Activated naive CD4-positive, alpha-beta T cell treated with anti-CD3 and anti-CD28 coated beads, Interleukin-2, amount 50 U/mL, for 24 hours (primary cell): ENCODE measurements at regions not wholly inside any gene's neighbourhood (a gene's known extent, or its start where the extent isn't known, plus 50 kb on each side); places are given as distances from the start of the nearest gene placed in this dataset.
"Not testable (repeated sequence)": the region's sequence is repeated elsewhere in the genome, so short reads cannot be mapped to it uniquely, and the experiment has no call there.

Experiments used
- H3K27ac Mint-ChIP-seq: one replicate; pipeline ENCODE4 v1.8.0; 2021; ENCODE audit warnings: mild to moderate bottlenecking, mixed read lengths
- H3K27me3 Mint-ChIP-seq: one replicate; pipeline ENCODE4 v1.8.0; 2021; ENCODE audit warnings: mixed read lengths
- H3K36me3 Mint-ChIP-seq: one replicate; pipeline ENCODE4 v1.8.0; 2021; ENCODE audit warnings: mixed read lengths
- H3K4me1 Mint-ChIP-seq: one replicate; pipeline ENCODE4 v1.8.0; 2021; ENCODE audit warnings: mixed read lengths
- H3K4me3 Mint-ChIP-seq: one replicate; pipeline ENCODE4 v1.8.0; 2021; ENCODE audit warnings: mild to moderate bottlenecking, mixed read lengths
- H3K9me3 Mint-ChIP-seq: one replicate; pipeline ENCODE4 v1.8.0; 2021; ENCODE audit warnings: mixed read lengths

DNA sequence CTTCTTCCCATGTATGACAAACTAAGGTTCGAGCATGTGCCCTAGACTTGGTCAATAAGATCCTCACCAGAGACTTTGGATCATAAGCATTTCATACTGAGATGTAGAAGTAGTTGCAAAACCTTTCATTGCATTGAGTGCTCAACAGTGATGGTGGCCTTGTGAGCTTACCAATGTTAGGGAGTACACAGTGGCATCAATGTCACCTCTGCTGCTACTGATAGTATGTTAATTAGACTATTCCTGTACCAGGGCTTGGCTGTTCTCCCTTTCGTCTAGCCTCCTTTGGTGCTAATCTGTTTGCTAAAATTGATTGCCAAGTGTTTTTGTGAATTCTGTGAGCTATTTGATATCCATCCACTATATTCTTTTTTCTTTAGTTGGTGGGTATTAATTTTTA is 264.5 kb upstream of the SEMA3C start:
- Mint-ChIP-seq H3K4me1 (no peaks in the 10 kb centered on the region), H3K27ac (no peak overlapping the region)

DNA sequence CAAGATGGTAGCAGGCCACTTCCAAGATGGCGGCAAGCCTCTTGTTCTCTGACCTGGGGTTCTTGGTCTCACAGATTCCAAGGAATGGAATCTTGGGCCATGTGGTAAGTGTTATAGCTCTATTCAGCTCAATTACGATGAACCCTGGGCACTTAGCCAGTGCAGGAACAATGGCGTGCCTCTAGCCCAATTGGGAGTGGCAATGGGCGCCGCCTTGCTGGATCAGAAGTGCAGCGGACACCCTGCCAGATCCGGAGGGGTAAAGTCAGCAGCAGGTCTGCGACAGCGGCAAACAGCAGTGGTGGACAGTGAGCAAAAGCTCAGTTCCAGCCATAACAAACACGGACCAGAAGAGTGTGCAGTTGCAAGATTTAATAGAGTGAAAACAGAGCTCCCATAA is 263.2 kb upstream of the SEMA3C start:
- not testable (repeated sequence) for H3K36me3 Mint-ChIP-seq, H3K27me3 Mint-ChIP-seq, H3K27ac Mint-ChIP-seq, H3K9me3 Mint-ChIP-seq, H3K4me1 Mint-ChIP-seq, H3K4me3 Mint-ChIP-seq

More for the DNA sequence above, 264.5 kb upstream of the SEMA3C start:
- Mint-ChIP-seq H3K4me3 (no peak overlapping the region), H3K9me3 (peaks cover 6% of the 10 kb centered on the region), H3K27me3 (no peaks in the 10 kb centered on the region), H3K36me3 (no peaks in the 10 kb centered on the region)

DNA sequence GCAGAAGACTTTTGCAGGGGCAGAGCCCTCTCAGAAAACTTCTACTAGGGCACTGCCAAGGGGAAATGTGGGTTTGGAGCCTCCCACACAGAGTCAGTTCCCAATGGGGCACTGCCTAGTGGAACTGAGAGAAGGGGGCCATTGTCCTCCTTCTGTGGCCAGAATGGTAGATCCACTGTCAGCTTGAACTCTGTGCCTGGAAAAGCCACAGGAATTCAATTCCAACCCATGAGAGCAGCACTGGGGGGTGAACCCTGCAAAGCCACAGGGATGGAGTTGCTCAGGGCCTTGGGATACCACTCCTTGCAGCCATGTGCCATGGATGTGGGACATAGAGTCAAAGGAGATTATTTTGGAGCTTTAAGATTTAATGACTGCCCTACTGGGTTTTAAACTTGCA is 262.2 kb upstream of the SEMA3C start:
- Mint-ChIP-seq H3K36me3 (no peaks in the 10 kb centered on the region), H3K4me3 (no peak overlapping the region), H3K9me3 (peaks cover 6% of the 10 kb centered on the region), H3K4me1 (no peaks in the 10 kb centered on the region), H3K27me3 (no peaks in the 10 kb centered on the region), H3K27ac (no peak overlapping the region)

DNA sequence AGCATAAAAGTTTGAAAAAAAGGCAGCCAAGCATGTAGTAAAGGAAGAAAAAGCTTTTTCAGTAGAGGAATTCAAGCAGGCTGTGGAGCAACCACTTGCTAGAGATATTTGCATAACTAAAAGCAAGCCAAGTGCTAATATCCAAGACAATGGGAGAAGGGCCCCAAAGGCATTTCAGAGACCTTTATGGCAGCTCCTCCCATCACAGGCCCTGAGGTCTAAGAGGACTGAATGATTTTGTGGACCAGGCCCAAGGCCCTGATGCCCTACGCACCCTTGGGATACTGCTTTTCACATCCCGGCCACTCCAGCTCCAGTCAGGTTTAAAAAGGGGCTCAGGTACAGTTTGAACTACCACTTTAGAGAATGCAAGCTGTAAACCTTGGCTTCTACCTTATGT is 261.7 kb upstream of the SEMA3C start:
- H3K4me1 Mint-ChIP-seq, result no peaks in the 10 kb centered on the region

DNA sequence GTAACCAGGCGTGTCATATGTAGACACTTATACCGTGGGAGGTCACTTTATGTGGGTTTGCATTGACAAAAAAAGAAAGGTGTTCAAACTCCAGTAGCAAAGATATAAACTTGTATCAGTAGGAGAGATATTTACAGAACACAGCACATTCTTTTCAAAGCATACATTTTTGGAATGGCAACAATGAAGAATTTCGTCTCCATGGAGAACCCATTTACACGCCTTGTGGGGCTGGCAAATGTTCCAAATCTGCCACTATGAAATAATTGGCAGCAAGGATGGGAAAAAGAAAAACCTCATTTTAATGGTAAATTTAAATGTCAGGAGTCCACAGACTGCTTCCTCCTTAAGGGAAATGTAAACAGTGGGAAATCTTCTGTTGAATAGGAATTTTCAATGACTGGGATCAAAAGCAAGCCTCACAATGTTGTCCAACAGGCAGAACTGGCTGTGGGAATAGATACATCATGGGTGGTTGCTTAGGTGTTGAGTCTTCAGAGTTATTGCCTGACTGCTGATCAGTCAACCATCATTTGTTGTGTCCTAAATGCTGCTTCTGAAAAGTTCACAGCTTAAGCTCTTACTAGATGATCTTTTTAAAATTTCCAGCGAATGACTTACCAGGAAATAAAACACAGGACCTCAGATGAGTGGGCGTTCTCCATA is 256.6 kb upstream of the SEMA3C start:
- Mint-ChIP-seq H3K36me3 (no peaks in the 10 kb centered on the region), H3K4me3 (no peak overlapping the region), H3K27ac (no peak overlapping the region), H3K4me1 (no peaks in the 10 kb centered on the region), H3K9me3 (peaks cover 12% of the 10 kb centered on the region), H3K27me3 (no peaks in the 10 kb centered on the region)

More for the DNA sequence above, 261.7 kb upstream of the SEMA3C start:
- Mint-ChIP-seq H3K27me3 (no peaks in the 10 kb centered on the region), H3K9me3 (peaks cover 6% of the 10 kb centered on the region), H3K27ac (no peak overlapping the region), H3K4me3 (no peak overlapping the region), H3K36me3 (no peaks in the 10 kb centered on the region)

DNA sequence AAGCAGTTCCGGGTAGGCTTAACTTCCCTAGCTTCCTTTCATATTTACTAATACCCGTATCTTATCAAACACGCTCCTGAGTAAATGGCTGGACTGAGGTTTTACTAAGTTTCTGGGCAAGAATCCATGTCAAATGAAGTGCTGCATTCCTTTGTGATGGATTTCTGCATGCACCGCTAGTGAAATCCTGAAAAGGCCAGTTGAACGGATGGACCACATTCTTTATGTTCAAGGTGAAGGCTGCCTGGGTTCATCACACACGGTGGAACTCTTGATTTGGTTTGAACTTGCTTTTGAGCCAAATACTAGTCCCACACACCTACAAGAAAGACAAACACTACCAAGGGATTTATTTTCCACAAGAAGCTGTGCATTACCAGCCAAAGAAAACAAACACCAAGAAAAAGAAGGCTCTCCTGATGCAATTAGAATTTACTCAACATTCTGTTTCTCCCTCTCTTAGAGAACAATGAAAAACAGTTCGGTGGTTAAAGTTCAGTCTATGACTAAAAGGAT is 255.0 kb upstream of the SEMA3C start:
- H3K9me3 Mint-ChIP-seq, result peaks cover 6% of the 10 kb centered on the region
- H3K27me3 Mint-ChIP-seq, result no peaks in the 10 kb centered on the region
- H3K27ac Mint-ChIP-seq, result no peak overlapping the region
- no peaks in the 10 kb centered on the region for H3K4me1 Mint-ChIP-seq
- H3K36me3 Mint-ChIP-seq, result no peaks in the 10 kb centered on the region
- no peak overlapping the region for H3K4me3 Mint-ChIP-seq

DNA sequence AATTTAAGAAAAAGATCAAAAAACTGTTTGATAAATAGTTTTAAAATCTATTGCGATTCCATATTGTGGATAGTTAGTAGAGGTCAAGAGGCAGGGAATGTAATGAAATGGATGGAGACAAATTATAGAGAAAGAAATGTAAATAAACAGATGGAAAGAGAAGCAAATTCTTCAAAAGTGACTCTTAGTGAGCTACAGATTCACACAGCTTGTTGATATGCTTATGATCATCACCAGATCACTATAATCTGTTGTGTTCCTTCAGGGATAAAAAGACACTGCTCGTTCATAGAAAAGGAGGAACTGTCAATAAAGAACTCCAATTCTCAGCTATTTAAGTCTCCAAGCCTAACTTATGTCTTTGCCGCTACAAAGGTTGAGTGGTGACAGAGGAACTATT is 251.4 kb upstream of the SEMA3C start:
- no peak overlapping the region for H3K27ac Mint-ChIP-seq
- no peaks in the 10 kb centered on the region for H3K4me1 Mint-ChIP-seq
- H3K36me3 Mint-ChIP-seq, result no peaks in the 10 kb centered on the region
- no peak overlapping the region for H3K4me3 Mint-ChIP-seq
- H3K27me3 Mint-ChIP-seq, result no peaks in the 10 kb centered on the region
- H3K9me3 Mint-ChIP-seq, result peaks cover 6% of the 10 kb centered on the region

DNA sequence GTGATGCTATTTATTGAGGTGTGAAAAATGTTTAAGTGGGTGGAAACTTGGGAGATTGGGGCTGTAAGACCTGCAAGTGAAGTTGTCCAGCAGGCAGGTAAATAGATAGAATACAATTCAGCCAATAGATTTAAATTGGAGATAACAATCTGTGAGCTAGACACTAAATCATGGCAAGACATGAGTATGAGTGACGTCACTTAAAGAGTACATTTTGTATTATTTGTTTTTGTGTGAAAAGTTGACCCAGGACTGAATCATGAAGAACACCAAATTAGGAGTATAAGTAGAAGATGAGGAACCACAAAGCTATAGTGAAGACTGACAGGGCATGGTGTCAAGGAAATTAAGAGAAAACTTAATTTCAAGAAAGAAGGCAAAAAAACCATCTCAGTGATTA is 249.1 kb upstream of the SEMA3C start:
- Mint-ChIP-seq H3K4me1 (no peaks in the 10 kb centered on the region), H3K4me3 (no peak overlapping the region), H3K27me3 (no peaks in the 10 kb centered on the region), H3K27ac (no peak overlapping the region), H3K36me3 (no peaks in the 10 kb centered on the region), H3K9me3 (no peaks in the 10 kb centered on the region)

DNA sequence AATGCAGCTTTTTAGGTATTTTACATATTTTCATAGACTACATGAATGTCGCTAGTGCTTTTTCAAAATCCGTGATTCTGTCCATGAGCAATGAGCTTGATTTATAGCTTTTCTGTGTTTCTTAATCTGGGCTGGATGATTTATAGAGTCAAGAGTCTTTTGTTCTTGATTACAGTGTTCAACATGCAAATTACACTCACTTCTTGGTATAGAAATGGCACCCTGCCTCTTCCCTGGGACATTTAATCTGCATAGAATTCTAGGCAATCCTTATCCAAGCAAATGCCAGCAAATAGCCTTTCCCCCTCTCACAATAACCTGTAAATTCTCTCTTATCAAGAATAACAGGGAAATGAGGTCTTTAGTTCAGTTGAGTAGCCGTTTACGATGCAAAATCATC is 246.2 kb upstream of the SEMA3C start:
- no peak overlapping the region for H3K4me3 Mint-ChIP-seq
- H3K27me3 Mint-ChIP-seq, result no peaks in the 10 kb centered on the region
- no peak overlapping the region for H3K27ac Mint-ChIP-seq
- H3K9me3 Mint-ChIP-seq, result no peaks in the 10 kb centered on the region
- H3K36me3 Mint-ChIP-seq, result no peaks in the 10 kb centered on the region
- H3K4me1 Mint-ChIP-seq, result no peaks in the 10 kb centered on the region

DNA sequence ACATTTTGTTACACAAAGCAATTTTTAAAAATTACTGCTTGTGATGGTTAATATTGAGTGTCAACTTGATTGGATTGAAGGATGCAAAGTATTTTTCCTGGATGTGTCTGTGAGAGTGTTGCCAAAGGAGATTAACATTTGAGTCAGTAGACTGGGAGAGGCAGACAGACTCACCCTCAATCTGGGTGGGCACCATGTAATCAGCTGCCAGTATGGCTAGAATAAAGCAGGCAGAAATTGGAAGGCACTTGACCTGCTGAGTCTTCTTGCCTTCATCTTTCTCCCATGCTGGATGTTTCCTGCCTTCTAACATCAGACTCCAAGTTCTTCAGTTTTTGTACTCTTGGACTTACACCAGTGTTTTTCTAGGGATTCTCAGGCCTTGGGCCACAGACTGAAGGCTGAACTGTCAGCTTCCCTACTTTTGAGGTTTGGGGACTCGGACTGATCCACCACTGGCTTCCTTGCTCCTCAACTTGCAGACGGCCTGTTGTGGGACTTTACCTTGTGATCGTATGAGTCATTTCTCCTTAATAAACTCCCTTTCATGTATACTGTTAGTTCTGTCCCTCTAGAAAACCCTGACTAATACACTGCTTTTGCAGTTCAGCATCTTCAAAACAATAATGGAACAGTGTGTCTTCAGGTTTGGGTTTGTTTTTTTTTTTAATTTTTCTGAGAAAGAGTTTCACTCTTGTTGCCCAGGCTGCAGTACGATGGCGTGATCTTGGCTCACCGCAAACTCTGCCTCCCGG is 244.1 kb upstream of the SEMA3C start:
- H3K27ac Mint-ChIP-seq, result no peak overlapping the region
- no peak overlapping the region for H3K4me3 Mint-ChIP-seq
- H3K9me3 Mint-ChIP-seq, result no peaks in the 10 kb centered on the region
- H3K36me3 Mint-ChIP-seq, result no peaks in the 10 kb centered on the region
- H3K4me1 Mint-ChIP-seq, result no peaks in the 10 kb centered on the region
- H3K27me3 Mint-ChIP-seq, result no peaks in the 10 kb centered on the region

DNA sequence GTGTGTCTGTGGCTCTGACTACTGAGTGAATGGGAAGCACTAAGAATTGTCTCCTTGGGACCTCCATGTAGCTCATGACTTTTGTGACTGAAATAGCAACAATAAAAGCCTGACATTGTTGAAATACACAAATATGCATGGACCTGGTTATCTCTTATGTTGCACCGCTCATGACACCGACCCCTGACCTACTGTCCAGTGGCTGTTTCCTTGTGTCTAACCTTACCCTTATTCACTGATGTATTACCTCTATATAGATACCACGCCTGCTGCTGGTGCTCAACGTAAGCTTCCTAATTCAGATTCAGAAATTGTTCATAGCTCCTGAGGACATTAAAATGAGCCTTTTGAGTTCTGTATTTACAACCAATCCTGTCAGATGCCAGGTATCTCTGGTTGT is 243.4 kb upstream of the SEMA3C start:
- Mint-ChIP-seq H3K27ac (no peak overlapping the region), H3K4me3 (no peak overlapping the region), H3K27me3 (no peaks in the 10 kb centered on the region), H3K36me3 (no peaks in the 10 kb centered on the region), H3K9me3 (no peaks in the 10 kb centered on the region), H3K4me1 (no peaks in the 10 kb centered on the region)

DNA sequence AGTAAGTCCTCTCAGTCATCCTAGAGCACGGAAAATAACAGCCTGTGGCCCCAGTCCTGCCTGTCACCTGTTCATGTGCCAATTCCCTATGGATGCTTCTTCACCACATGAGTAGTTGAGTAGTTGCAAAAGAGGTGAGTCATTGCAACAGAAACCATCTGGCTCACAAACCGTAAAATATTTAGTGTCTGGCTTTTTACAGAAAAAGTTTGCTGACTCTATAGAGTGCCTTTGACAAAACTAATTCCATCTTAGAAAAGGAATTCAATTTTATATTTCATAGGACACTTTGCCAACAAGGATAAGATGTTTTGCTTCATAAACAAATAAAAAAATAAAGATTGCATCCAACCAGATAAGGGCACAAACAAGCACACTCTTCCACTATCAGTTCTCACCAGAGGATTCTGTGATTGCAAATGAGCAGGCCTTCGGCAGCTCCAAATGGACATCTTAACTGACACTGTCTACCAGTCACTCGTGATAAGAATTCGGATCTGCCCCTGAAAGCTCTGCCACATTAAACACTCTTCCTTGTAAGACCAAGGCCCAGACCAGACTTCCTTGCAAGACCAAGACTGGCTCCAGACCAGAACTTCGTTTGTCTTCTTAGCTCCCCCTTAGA is 242.7 kb upstream of the SEMA3C start:
- no peaks in the 10 kb centered on the region for H3K9me3 Mint-ChIP-seq
- no peaks in the 10 kb centered on the region for H3K4me1 Mint-ChIP-seq

DNA sequence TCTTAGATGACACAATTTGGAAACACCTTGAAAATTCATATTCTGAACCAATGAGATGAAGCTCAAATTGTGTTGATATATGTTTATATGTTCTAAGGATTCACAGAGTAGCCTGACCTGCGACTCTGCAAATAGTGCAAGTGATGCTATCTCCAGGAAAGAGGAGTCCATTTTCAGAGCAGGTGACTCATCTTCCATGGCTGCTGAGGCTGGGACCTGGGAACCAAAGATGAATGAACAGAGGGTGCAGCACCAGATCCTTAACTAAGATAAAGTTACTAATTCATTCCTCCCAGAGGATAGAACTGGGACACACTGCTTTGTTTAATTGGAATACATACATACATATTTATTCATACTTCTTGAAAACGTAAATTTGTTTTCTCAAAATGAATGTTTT is 240.6 kb upstream of the SEMA3C start:
- no peak overlapping the region for H3K4me3 Mint-ChIP-seq
- H3K9me3 Mint-ChIP-seq, result no peaks in the 10 kb centered on the region
- no peaks in the 10 kb centered on the region for H3K36me3 Mint-ChIP-seq
- no peaks in the 10 kb centered on the region for H3K27me3 Mint-ChIP-seq
- no peaks in the 10 kb centered on the region for H3K4me1 Mint-ChIP-seq
- H3K27ac Mint-ChIP-seq, result no peak overlapping the region

More for the DNA sequence above, 242.7 kb upstream of the SEMA3C start:
- no peak overlapping the region for H3K4me3 Mint-ChIP-seq
- no peaks in the 10 kb centered on the region for H3K36me3 Mint-ChIP-seq
- no peaks in the 10 kb centered on the region for H3K27me3 Mint-ChIP-seq
- no peak overlapping the region for H3K27ac Mint-ChIP-seq

DNA sequence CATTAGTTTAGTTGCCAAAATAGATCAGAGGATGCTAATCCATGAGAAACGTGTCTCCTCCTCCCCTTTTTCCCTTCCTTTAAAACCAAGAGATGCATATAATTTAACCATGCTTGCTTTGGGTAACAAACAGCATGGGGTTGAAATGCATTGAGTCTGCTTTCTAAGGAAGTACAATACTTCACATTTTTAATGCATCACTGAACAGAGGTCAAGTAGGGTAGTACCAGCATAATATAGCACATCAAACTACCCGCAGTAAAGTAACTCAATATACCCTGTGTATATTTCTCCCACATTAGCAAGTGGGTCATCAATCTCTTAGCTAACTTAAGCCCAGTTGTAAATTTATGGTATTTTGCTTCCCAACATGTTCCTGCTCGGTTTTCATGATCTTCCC is 239.3 kb upstream of the SEMA3C start:
- Mint-ChIP-seq H3K4me1 (no peaks in the 10 kb centered on the region), H3K4me3 (no peak overlapping the region), H3K36me3 (no peaks in the 10 kb centered on the region), H3K27me3 (no peaks in the 10 kb centered on the region), H3K27ac (no peak overlapping the region), H3K9me3 (no peaks in the 10 kb centered on the region)

DNA sequence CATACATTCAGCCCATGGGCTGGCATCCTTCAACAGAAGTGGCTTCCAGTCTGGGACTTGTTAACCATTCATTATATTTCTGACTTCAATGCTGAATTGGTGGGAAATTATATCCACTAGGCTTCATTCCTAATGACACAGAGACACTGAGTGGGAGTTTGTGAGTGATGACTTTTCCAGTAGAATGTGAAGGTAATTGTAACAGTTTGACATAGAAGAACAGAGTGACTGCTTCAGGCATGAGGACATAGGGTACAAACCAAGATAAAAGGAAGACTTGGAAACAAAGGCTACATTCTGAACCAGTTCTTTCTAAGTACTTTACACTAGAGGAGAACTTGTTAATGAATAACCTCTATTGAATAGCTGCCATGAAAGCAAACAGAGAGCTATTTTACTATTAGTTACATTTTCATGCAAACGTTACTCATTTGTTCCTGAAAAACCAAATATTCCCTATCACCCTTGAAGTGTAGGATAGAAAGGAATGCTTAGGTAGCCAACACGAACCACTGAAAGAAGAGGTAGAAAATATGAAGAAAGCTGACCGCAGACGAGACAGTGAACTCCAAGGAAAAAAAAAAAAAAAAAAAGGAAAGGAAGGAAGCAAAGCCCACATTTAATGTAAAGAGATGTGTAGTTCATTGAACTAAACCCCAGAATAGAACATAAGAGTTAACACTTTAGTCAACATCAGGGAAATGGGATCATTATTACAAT is 237.0 kb upstream of the SEMA3C start:
- Mint-ChIP-seq H3K9me3 (peaks cover 12% of the 10 kb centered on the region), H3K4me3 (no peak overlapping the region), H3K36me3 (no peaks in the 10 kb centered on the region), H3K27me3 (no peaks in the 10 kb centered on the region), H3K27ac (no peak overlapping the region), H3K4me1 (no peaks in the 10 kb centered on the region)

DNA sequence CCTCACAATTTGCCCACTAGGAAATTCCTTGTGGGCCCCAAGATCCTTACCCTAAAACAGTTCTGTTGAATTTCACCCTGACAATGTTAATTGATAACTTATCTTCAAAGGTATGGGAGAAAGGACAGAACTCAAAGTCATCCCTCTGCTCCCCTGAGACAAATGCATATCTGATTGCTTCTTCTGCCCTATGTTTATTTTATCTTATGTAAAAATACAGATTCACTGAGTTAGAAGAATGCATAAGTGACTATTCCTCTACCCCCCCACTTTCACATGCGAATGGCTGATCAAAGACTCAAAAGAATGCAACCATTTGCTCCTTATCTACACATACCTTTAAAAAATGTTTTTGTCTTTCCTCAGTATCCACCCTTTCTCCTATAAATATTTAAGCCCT is 235.7 kb upstream of the SEMA3C start:
- H3K9me3 Mint-ChIP-seq, result peaks cover 12% of the 10 kb centered on the region
- no peak overlapping the region for H3K27ac Mint-ChIP-seq
- H3K4me3 Mint-ChIP-seq, result no peak overlapping the region
- no peaks in the 10 kb centered on the region for H3K4me1 Mint-ChIP-seq
- no peaks in the 10 kb centered on the region for H3K27me3 Mint-ChIP-seq
- no peaks in the 10 kb centered on the region for H3K36me3 Mint-ChIP-seq
